ENCODE measurements at regions not wholly inside any gene's neighbourhood (a gene's known extent, or its start where the extent isn't known, plus 50 kb on each side); places are given as distances from the start of the nearest gene placed in this dataset.

- TF ChIP-seq CTCF (conservative IDR thresholded peaks at IDR 0.05; ENCODE audit: low read depth, low read length) (no peak), EZH2 (IDR thresholded peaks at IDR 0.05; ENCODE audit: borderline replicate concordance, low read depth, low read length, poor library complexity, severe bottlenecking) (no peak)
Observed at GRCh38 chr5:104367978-104368377, 805.4 kb upstream of the NUDT12 start.

All from A673 (cell line).